ENCODE measurements at regions not wholly inside any gene's neighbourhood (a gene's known extent, or its start where the extent isn't known, plus 50 kb on each side); places are given as distances from the start of the nearest gene placed in this dataset.
"Not testable (repeated sequence)": the region's sequence is repeated elsewhere in the genome, so short reads cannot be mapped to it uniquely, and the experiment has no call there.

DNA sequence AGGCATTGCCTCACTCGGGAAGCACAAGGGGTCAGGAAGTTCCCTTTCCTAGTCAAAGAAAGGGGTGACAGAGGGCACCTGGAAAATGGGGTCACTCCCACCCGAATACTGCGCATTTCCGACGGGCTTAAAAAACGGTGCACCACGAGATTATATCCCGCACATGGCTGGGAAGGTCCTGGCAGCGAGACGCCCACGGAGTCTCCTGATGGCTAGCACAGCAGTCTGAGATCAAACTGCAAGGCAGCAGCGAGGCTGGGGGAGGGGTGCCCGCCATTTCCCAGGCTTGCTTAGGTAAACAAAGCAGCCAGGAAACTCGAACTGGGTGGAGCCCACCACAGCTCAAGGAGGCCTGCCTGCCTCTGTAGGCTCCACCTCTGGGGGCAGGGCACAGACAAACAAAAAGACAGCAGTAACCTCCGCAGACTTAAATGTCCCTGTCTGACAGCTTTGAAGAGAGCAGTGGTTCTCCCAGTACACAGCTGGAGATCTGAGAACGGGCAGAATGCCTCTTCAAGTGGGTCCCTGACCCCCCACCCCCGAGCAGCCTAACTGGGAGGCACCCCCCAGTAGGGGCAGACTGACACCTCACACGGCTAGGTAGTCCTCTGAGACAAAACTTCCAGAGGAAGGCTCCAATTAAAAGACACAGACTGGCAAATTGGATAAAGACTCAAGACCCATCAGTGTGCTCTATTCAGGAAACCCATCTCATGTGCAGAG, 297.2 kb upstream of the DDI1 start:
- TF ChIP-seq, protein P1, sequence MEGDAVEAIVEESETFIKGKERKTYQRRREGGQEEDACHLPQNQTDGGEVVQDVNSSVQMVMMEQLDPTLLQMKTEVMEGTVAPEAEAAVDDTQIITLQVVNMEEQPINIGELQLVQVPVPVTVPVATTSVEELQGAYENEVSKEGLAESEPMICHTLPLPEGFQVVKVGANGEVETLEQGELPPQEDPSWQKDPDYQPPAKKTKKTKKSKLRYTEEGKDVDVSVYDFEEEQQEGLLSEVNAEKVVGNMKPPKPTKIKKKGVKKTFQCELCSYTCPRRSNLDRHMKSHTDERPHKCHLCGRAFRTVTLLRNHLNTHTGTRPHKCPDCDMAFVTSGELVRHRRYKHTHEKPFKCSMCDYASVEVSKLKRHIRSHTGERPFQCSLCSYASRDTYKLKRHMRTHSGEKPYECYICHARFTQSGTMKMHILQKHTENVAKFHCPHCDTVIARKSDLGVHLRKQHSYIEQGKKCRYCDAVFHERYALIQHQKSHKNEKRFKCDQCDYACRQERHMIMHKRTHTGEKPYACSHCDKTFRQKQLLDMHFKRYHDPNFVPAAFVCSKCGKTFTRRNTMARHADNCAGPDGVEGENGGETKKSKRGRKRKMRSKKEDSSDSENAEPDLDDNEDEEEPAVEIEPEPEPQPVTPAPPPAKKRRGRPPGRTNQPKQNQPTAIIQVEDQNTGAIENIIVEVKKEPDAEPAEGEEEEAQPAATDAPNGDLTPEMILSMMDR (IDR thresholded peaks at IDR 0.05; ENCODE audit: insufficient read depth, low read depth, low read length) = not testable (repeated sequence)
- not testable (repeated sequence) for TF ChIP-seq EZH2 (IDR thresholded peaks at IDR 0.05; ENCODE audit: insufficient read depth, low read length)
